ENCODE measurements at regions not wholly inside any gene's neighbourhood (a gene's known extent, or its start where the extent isn't known, plus 50 kb on each side); places are given as distances from the start of the nearest gene placed in this dataset.
"Not testable (repeated sequence)": the region's sequence is repeated elsewhere in the genome, so short reads cannot be mapped to it uniquely, and the experiment has no call there.

DNA sequence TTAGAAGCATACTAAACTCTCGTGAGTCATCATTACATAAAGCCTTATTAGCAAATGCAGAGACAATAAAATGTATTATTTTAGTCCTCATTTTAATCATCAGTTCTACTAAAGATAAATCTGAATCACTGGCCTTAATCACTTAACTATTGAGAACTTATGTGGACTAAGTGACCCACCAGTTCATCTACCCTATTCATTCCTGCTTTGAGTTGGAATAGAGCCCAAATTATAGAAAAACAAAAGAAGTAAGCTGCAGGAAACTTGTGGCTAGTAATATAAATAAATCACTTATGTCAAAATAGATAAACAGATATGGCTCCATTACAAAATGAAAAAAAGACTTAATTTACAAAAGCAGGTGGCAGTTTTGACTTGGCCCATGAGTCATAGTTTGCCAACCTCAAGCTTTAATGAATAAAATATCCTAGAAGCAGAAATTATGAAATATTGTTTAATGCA lies 851.8 kb upstream of the CRIM1 start:
- no peak overlapping the region for H3K4me3 ChIP-seq (ENCODE audit: low read depth, low read length)
- no peak for DNase-seq (ENCODE audit: low read depth)
- TF ChIP-seq, protein P1, sequence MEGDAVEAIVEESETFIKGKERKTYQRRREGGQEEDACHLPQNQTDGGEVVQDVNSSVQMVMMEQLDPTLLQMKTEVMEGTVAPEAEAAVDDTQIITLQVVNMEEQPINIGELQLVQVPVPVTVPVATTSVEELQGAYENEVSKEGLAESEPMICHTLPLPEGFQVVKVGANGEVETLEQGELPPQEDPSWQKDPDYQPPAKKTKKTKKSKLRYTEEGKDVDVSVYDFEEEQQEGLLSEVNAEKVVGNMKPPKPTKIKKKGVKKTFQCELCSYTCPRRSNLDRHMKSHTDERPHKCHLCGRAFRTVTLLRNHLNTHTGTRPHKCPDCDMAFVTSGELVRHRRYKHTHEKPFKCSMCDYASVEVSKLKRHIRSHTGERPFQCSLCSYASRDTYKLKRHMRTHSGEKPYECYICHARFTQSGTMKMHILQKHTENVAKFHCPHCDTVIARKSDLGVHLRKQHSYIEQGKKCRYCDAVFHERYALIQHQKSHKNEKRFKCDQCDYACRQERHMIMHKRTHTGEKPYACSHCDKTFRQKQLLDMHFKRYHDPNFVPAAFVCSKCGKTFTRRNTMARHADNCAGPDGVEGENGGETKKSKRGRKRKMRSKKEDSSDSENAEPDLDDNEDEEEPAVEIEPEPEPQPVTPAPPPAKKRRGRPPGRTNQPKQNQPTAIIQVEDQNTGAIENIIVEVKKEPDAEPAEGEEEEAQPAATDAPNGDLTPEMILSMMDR (IDR thresholded peaks at IDR 0.05; ENCODE audit: insufficient read depth, low read depth, low read length, missing control alignments): no peak

DNA sequence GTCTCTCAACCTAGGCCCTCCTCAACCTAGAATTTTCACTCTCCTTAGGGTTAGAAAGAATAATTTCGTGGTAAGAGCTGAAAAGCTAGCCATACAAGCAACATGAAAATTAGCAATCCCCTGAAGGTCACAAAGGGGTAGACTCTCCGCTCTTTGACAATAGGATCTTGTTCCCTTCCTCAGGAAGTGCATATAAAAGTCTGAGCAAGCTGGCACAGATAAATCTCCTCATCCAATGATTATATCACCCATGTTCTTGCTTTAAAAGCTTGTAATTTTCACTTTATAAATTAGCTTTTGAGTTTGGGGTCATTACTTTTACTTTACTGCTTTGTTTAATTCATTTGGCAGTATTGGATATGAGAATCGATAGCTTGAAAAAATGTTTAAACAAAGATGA lies 852.3 kb upstream of the CRIM1 start:
- DNase-seq (ENCODE audit: low read depth): no peak
- H3K4me3 ChIP-seq (ENCODE audit: low read depth, low read length): no peak overlapping the region
- TF ChIP-seq, protein P1 (IDR thresholded peaks at IDR 0.05; ENCODE audit: insufficient read depth, low read depth, low read length, missing control alignments): no peak

DNA sequence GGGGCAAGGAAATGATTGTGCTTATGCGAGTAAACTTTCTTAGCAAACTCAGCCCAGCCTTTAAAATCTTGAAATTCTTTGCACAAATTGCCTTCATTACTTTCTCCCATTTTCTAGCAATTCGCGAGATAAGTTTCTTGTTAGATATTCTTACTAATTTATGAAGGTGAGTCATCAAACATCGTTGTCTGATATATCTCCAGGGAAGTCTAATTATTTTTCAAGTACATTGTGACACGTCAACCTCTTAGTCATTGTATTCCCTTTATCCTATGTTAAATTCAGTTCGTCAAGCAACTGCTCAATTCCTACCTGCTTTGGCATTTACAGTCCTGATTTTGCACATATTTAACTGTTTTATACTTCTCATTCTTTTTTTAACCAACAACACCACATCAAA lies 854.5 kb upstream of the CRIM1 start:
- TF ChIP-seq, protein P1 (IDR thresholded peaks at IDR 0.05; ENCODE audit: insufficient read depth, low read depth, low read length, missing control alignments): no peak
- DNase-seq (ENCODE audit: low read depth): no peak
- no peak overlapping the region for H3K4me3 ChIP-seq (ENCODE audit: low read depth, low read length)

DNA sequence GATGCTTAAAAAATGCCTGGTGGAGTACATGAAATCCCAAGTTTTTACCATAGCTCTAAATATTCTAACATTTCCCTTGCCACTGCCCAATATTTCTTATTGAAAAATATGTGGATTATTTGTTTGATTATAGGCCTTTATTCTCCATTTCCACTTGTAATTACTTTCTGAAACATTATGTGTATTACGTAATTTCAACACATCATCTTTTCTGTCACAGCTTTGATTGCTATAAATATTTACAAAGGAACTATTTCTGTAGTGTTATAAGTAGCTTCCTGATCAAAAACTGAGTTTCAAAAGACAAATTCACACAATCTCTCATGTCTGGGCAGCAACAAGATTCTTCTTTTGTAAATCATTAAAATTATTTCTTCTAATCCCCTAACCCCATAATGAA lies 859.6 kb upstream of the CRIM1 start:
- H3K4me3 ChIP-seq (ENCODE audit: low read depth, low read length): no peak overlapping the region
- TF ChIP-seq, protein P1 (IDR thresholded peaks at IDR 0.05; ENCODE audit: insufficient read depth, low read depth, low read length, missing control alignments): no peak
- DNase-seq (ENCODE audit: low read depth): no peak

DNA sequence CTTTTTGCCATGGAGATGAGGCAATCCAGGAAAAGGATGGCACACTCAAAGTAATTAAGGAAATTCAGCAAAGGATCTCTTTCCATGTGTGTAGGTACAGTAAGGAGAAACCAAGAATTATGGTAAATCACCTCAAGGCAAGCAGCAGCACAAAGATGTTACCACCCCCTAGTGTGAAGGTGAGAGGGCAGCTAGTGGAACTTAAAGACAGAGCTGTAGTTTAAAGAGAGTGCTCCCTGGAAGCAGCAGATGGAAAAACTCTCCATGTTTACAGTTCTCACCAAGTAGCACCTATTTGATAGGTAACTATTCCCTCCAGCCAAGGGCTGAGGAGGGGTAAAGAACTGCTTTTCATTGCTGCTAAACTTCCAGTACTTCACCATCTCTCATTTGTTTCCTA lies 860.4 kb upstream of the CRIM1 start:
- no peak overlapping the region for H3K4me3 ChIP-seq (ENCODE audit: low read depth, low read length)
- TF ChIP-seq, protein P1 (IDR thresholded peaks at IDR 0.05; ENCODE audit: insufficient read depth, low read depth, low read length, missing control alignments): no peak
- DNase-seq (ENCODE audit: low read depth): no peak

DNA sequence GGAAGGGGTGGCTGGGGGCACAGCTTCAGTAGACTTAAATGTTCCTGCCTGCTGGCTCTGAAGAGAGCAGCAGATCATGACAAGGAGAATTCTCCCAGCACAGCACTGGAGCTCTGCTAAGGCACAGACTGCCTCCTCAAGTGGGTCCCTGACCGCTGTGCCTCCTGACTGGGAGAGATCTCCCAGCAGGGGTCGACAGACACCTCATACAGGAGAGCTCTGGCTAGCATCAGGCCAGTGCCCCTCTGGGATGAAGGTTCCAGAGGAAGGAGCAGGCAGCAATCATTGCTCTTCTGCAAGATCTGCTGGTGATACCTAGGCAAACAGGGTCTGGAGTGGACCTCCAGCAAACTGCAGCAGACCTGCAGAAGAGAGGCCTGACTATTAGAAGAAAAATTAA lies 877.5 kb upstream of the CRIM1 start:
- not testable (repeated sequence) for H3K4me3 ChIP-seq (ENCODE audit: low read depth, low read length); DNase-seq (ENCODE audit: low read depth)

DNA sequence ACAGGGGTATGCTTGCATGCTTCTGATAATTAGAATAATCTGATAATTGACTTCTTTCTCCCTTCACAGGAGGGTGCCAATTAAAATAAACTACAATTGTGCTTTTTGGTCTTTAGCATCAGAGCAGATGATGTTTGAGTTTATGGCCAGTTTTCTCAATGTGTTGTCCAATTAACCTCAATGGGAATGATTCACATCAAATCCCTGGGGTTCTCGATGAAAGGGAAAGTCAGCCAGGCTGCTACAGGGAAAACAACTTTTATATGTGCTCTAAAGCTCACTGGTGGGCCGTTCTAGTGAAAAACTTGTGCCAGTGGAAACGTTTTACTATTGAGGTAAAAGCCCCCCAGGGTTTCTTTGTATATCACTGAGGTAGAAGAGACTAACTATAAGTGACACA lies 887.3 kb upstream of the CRIM1 start:
- TF ChIP-seq, protein P1 (IDR thresholded peaks at IDR 0.05; ENCODE audit: insufficient read depth, low read depth, low read length, missing control alignments): no peak
- no peak for DNase-seq (ENCODE audit: low read depth)
- H3K4me3 ChIP-seq (ENCODE audit: low read depth, low read length): no peak overlapping the region

All from GM12865 (cell line).